Keratinocyte (primary cell): ENCODE measurements at regions not wholly inside any gene's neighbourhood (a gene's known extent, or its start where the extent isn't known, plus 50 kb on each side); places are given as distances from the start of the nearest gene placed in this dataset.
A peak's percentile ranks its signal among the peaks of the same experiment; 100 is the strongest.

Experiments used
- DNase-seq: peaks from one replicate; pipeline ENCODE4 v3.0.0-alpha.2; 2011; ENCODE audit warnings: low read depth, missing footprints, low spot score
- FAIRE-seq: peaks from 2 replicates; lab custom pipeline; 2011; peaks lifted over from hg19 to GRCh38; lab: Jason Lieb, UNC
- H2AFZ ChIP-seq: 2 replicates; pipeline ENCODE4 v1.6.0; 2012; ENCODE audit warnings: low read length, control low read depth, inconsistent platforms; ENCODE audit not compliant: control insufficient read depth
- H3K27ac ChIP-seq: 2 replicates; pipeline ENCODE4 v1.5.1; 2011; ENCODE audit warnings: low read length; ENCODE audit not compliant: control insufficient read depth, insufficient read depth
- H3K27me3 ChIP-seq: 3 replicates; pipeline ENCODE4 v1.6.0; 2011; ENCODE audit warnings: low read length; ENCODE audit not compliant: control insufficient read depth, insufficient read depth; ENCODE audit errors: extremely low read depth
- H3K36me3 ChIP-seq, 2 experiments: 2 replicates in 1 of 2; 3 replicates in 1 of 2; pipeline ENCODE4 v1.5.1; 2011; ENCODE audit warnings: low read length in 2 of 2, mild to moderate bottlenecking in 1 of 2; ENCODE audit not compliant: control insufficient read depth in 2 of 2, insufficient read depth in 2 of 2; ENCODE audit errors: extremely low read depth in 1 of 2
- H3K4me1 ChIP-seq: 3 replicates; pipeline ENCODE4 v1.5.1; 2011; ENCODE audit warnings: low read length; ENCODE audit not compliant: control insufficient read depth, insufficient read depth; ENCODE audit errors: extremely low read depth
- H3K4me2 ChIP-seq: 3 replicates; pipeline ENCODE4 v1.6.0; 2011; ENCODE audit warnings: low read depth, low read length; ENCODE audit not compliant: control insufficient read depth, insufficient read depth; ENCODE audit errors: extremely low read depth
- H3K4me3 ChIP-seq, 3 experiments: fragments of 200-600 bp in 1 of 3; sonication (generic) in 1 of 3; 2 replicates in 2 of 3; 3 replicates in 1 of 3; pipeline ENCODE4 v1.5.1; 2011 to 2016; ENCODE audit warnings: low read length in 3 of 3, mild to moderate bottlenecking in 3 of 3, control low read depth in 2 of 3, inconsistent platforms in 1 of 3, low read depth in 1 of 3, mixed read lengths in 1 of 3, mixed run types in 1 of 3, moderate library complexity in 1 of 3; ENCODE audit not compliant: control insufficient read depth in 2 of 3, insufficient read depth in 2 of 3; ENCODE audit errors: extremely low read depth in 1 of 3
- H3K79me2 ChIP-seq: 2 replicates; pipeline ENCODE4 v1.6.0; 2012; ENCODE audit warnings: low read length; ENCODE audit not compliant: control insufficient read depth, insufficient read depth
- H3K9ac ChIP-seq: 3 replicates; pipeline ENCODE4 v1.6.0; 2011; ENCODE audit warnings: low read length; ENCODE audit not compliant: control insufficient read depth, insufficient read depth; ENCODE audit errors: extremely low read depth
- H3K9me1 ChIP-seq: 3 replicates; pipeline ENCODE4 v1.6.0; 2011; ENCODE audit warnings: low read length; ENCODE audit not compliant: control insufficient read depth, insufficient read depth; ENCODE audit errors: extremely low read depth
- H3K9me3 ChIP-seq: 2 replicates; pipeline ENCODE4 v1.5.1; 2012; ENCODE audit warnings: low read depth, low read length; ENCODE audit not compliant: control insufficient read depth
- H4K20me1 ChIP-seq: 3 replicates; pipeline ENCODE4 v1.6.0; 2011; ENCODE audit warnings: low read length; ENCODE audit not compliant: control insufficient read depth, insufficient read depth; ENCODE audit errors: extremely low read depth
- CTCF ChIP-seq, 3 experiments: IDR thresholded peaks in 1 of 3; conservative IDR thresholded peaks in 1 of 3; optimal IDR thresholded peaks in 1 of 3; 2 replicates in 2 of 3; 3 replicates in 1 of 3; pipeline versions ENCODE3 to v1.5.1; 2011; ENCODE audit warnings: low read length in 3 of 3, mild to moderate bottlenecking in 3 of 3, moderate library complexity in 2 of 3, control low read depth in 1 of 3, inconsistent platforms in 1 of 3; ENCODE audit not compliant: insufficient read depth in 2 of 3; ENCODE audit errors: extremely low read depth in 1 of 3
- EZH2 ChIP-seq: IDR thresholded peaks from one replicate; pipeline ENCODE4 v1.6.1; 2012; ENCODE audit warnings: inconsistent platforms, mild to moderate bottlenecking, low read length, moderate library complexity
- dilution Hi-C: fragments of 300-500 bp; cut with MboI; formaldehyde crosslinking; loops from one replicate; pipeline ENCODE4 v1.7.0; 2020; ENCODE audit warnings: low sequenced_read_pairs; ENCODE audit not compliant: extremely low pct_ligation_motif_present

GRCh38 chr14:103259184-103259583 is 74.9 kb upstream of the EIF5 start:
- Histone ChIP-seq H3K27ac (no peak overlapping the region), H3K27me3 (no peaks in the 10 kb centered on the region), H3K4me3 (no peak overlapping the region), H3K9me3 (no peaks in the 10 kb centered on the region), H3K36me3 (no peaks in the 10 kb centered on the region), H3K9me1 (no peaks in the 10 kb centered on the region), H3K79me2 (no peaks in the 10 kb centered on the region), H3K4me2 (no peak overlapping the region), H3K9ac (no peak overlapping the region), H3K4me1 (peaks cover 9% of the 10 kb centered on the region), H4K20me1 (no peaks in the 10 kb centered on the region), H2AFZ (no peak overlapping the region)
- TF ChIP-seq CTCF (optimal IDR thresholded peaks at IDR 0.05 in 1 of 3, IDR thresholded peaks at IDR 0.05 in 1 of 3, conservative IDR thresholded peaks at IDR 0.05 in 1 of 3; ENCODE audit: extremely low read depth in 1 of 3, insufficient read depth in 2 of 3, low read length in 3 of 3) (no peak), EZH2 (no peak)
- FAIRE-seq (no peak), DNase-seq (no peak)
- dilution Hi-C loops = no loop called here

- FAIRE-seq = no peak
- no peaks in the 10 kb centered on the region for H3K79me2 ChIP-seq
- H2AFZ ChIP-seq = peak overlapping the region; percentile 99
- H3K9ac ChIP-seq = peak overlapping the region; percentile 77
- no peak for DNase-seq
- no peaks in the 10 kb centered on the region for H3K36me3 ChIP-seq
- peak overlapping the region; percentile 20 to 76 (median 75) for H3K4me3 ChIP-seq
- dilution Hi-C loops = no loop called here
- H3K9me1 ChIP-seq = no peaks in the 10 kb centered on the region
- H3K4me1 ChIP-seq = peaks cover 9% of the 10 kb centered on the region
- H3K27me3 ChIP-seq = no peaks in the 10 kb centered on the region
- no peaks in the 10 kb centered on the region for H3K9me3 ChIP-seq
- no peaks in the 10 kb centered on the region for H4K20me1 ChIP-seq
- peak overlapping the region; percentile 99 for H3K4me2 ChIP-seq
- TF ChIP-seq EZH2 (no peak), CTCF (optimal IDR thresholded peaks at IDR 0.05 in 1 of 3, IDR thresholded peaks at IDR 0.05 in 1 of 3, conservative IDR thresholded peaks at IDR 0.05 in 1 of 3; ENCODE audit: extremely low read depth in 1 of 3, insufficient read depth in 2 of 3, low read length in 3 of 3) (no peak)
- H3K27ac ChIP-seq = peak overlapping the region; percentile 59
These were observed 74.0 kb upstream of the EIF5 start for GRCh38 chr14:103259801-103260628.
